Stromal cell of bone marrow (primary cell): ENCODE measurements at regions not wholly inside any gene's neighbourhood (a gene's known extent, or its start where the extent isn't known, plus 50 kb on each side); places are given as distances from the start of the nearest gene placed in this dataset.
"Not testable (repeated sequence)": the region's sequence is repeated elsewhere in the genome, so short reads cannot be mapped to it uniquely, and the experiment has no call there.

Source experiments
- DNase-seq: peaks from one replicate; pipeline ENCODE4 v3.0.0-alpha.2; 2012; ENCODE audit warnings: low read depth

DNA sequence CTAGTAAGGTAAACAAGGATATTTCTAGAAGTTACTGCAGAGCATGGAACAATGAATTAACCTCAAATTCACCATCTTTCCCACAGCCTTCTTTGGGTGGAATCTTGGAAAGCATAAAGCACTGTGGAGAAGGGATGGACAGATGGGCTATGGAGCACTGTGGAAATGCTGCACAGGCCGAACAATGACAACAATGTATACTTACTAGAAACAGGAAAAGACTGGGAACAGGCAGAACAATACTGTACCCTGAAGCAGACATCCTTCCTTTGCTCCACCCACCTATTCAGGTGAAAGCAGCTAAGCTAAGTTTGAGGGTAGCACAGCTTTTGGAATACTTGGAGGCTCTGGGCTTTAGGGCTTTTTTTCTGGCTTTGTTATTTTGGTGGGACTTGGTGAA is 250.6 kb upstream of the KLF8 start:
- DNase-seq, result no peak

DNA sequence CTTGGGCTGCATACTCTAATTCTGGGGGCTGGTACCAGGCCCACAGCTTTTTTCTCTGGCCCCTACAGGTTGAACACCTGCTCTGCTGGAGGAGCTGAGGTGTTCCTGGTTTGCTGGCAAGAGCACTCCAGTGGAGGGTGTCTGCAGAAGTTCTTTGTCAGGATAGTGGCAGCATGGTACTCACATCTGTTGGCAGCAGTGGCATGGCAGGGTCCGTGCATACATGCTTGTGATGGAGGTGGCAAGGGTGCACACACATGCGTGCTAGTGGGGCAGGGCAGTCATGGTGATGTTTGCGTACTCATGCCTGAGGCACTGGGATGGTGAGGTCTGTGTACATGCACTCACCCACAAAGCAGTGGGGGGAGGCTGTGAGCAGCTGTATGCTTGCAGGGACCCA is 235.5 kb upstream of the KLF8 start:
- no peak for DNase-seq

- DNase-seq, result peak; percentile 27
These were observed 232.0 kb upstream of the KLF8 start for GRCh38 chrX:56000174-56000573.

DNA sequence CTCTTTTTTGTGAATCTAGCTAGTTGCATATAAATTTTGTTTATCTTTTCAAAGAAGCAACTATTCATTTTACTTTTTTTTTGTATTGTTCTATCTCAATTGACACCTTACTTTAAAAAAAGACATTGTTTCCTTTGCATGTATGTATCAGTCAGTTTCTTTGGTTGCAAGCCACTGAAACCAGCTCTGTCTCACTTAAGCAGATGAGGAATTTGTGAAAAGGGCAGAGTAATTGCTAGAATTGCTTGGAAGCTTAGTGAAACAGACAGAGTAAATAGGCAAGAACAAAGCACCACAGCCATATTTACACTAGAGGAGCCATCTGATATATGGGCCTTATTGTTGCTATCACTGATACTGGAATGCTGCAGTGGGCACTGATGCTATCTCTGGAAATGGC is 231.4 kb upstream of the KLF8 start:
- DNase-seq, result no peak

- no peak for DNase-seq
These were observed 206.1 kb upstream of the KLF8 start for GRCh38 chrX:56025872-56026571.

DNA sequence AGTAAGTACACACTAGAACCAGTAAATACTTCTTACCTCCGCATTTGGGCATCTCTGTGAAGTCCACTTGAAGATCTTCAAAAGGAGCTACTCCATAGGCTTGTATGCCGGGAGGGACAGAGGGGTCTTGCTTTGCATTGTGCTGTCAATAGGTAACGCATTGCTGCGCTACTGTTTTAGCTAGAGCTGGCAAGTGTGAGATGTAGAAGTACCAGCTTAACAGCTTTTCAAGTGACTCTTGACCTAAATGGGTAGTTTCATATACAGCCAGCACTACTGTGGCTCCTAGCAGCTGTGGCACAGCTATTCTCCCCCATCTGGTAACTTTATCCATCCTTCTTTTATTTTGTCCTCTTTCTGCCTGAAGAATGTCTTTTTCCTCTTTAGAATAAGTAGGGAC is 205.3 kb upstream of the KLF8 start:
- DNase-seq, result no peak

- DNase-seq, result no peak
These were observed 203.0 kb upstream of the KLF8 start for GRCh38 chrX:56029188-56029587.

DNA sequence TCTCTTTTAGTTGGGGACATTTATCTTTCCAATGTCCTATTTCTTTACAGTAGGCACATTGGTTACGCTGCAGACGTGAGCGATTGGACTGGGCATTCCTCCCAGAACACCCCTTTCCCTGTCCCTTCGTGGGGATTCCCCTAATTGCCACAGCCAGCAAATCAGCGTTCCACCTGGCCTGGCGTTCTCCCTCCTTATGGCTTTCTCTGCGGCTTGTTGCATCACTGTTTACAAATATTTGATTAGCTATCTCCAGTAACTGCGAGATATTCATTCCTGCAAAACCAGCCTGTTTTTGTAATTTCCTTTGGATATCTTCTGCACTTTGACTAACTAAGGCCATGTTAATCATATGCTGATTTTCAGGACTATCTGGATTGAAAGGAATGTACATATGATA is 202.5 kb upstream of the KLF8 start:
- DNase-seq, result no peak

GRCh38 chrX:56031409-56031808 is 200.7 kb upstream of the KLF8 start:
- no peak for DNase-seq

- DNase-seq, result no peak
These were observed 198.5 kb upstream of the KLF8 start for GRCh38 chrX:56033495-56034180.

DNA sequence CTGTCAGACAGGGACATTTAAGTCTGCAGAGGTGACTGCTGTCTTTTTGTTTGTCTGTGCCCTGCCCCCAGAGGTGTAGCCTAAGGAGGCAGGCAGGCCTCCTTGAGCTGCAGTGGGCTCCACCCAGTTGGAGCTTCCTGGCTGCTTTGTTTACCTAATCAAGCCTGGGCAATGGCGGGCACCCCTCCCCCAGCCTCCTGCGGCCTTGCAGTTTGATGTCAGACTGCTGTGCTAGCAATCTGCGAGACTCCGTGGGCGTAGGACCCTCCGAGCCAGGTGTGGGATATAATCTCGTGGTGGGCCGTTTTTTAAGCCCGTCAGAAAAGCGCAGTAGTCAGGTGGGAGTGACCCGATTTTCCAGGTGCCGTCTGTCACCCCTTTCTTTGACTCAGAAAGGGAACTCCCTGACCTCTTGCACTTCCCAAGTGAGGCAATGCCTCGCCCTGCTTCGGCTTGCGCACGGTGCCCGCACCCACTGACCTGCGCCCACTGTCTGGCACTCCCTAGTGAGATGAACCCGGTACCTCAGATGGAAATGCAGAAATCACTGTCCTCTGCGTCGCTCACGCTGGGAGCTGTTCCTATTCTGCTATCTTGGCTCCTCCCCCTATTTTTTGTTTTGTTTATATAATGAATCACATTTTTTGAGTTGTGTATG is 179.4 kb upstream of the KLF8 start:
- DNase-seq, result not testable (repeated sequence)

GRCh38 chrX:56057325-56057724 is 174.8 kb upstream of the KLF8 start:
- no peak for DNase-seq

GRCh38 chrX:56066016-56066415 is 166.1 kb upstream of the KLF8 start:
- DNase-seq, result no peak

DNA sequence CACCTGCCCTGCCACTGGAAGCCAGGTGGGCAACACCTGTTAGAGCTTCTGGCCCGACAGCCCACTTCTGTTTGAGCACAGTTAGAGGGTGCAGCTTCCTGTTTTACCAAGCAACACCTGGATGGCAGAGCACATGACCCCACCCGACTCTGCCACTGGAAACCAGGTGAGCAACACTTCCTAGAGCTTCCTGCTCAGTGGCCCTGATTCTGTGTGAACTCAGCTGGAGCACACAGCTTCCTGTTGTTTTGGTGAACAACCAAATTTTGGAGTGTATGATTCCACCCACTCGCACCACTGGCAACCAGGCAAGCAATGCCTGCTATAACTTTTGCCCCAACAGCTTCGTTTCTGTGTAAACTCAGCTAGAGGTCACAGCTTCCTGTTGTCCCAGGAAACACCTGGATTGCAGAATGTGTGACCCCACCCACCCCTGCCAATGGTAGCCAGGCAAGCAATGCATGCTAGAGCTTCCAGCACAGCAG is 163.8 kb upstream of the KLF8 start:
- DNase-seq, result no peak

- DNase-seq, result no peak
These were observed 162.7 kb upstream of the KLF8 start for GRCh38 chrX:56069299-56069931.

DNA sequence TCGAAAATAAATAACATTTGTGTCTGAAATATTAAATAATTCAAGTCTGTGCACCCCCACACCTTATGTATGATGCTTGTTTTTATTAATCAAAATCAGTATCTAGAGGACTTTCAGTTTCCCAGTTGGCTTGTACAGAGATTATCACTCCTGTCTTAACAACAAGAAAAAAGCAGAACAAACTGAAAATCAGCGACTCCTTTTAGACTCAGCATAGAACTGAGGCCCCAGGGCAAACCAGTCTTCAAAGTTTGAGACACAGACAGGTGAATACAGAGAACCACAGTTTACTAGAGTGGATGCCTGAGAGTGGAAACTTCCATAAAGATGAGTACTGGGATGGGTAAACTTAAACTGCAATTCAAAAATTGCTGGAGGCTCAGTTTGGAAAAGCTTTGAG is 142.8 kb upstream of the KLF8 start:
- DNase-seq, result no peak

- no peak for DNase-seq
These were observed 132.9 kb upstream of the KLF8 start for GRCh38 chrX:56099271-56099670.

GRCh38 chrX:56107320-56107719 is 124.8 kb upstream of the KLF8 start:
- no peak for DNase-seq

- DNase-seq, result no peak
These were observed 118.2 kb upstream of the KLF8 start for GRCh38 chrX:56113785-56114436.

DNA sequence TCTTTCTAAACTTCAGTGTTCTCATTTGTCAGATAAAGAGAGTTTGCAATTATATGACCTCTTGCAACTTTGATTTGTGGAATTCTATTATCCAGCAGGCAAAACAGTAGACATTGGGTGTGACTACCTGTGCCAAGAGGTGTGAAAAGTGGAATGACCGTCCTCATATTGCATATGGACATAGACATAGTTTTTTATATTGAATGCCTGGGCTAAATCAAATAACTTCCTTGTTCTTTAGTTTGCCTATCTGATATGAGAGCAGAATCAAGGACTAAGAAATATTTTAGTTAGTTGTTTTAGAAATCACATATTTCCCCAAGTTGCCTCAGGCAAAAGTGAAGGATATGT is 117.7 kb upstream of the KLF8 start:
- DNase-seq, result no peak

GRCh38 chrX:56120242-56120641 is 111.9 kb upstream of the KLF8 start:
- no peak for DNase-seq

DNA sequence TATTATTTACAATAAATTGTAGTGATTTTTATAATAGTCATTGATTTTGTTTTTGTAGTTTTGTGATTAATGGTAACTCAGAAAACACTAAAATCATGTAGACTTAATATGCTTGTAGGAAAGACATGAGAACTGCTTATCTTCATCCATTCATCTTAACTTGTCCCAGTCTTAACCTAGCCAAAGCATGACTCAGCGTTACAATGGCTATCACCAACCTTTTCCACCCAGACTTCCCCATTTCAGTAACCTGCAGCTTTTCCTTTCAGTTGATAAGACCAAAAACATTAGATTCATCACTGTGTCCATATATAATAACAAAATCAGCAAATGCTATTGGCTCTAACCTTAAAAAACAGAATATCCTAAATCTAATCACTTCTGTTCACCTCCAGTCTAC is 106.2 kb upstream of the KLF8 start:
- no peak for DNase-seq
